DMS 273 (cell line): ENCODE measurements at regions not wholly inside any gene's neighbourhood (a gene's known extent, or its start where the extent isn't known, plus 50 kb on each side); places are given as distances from the start of the nearest gene placed in this dataset.

Experiments
- DNase-seq: peaks from one replicate; lab custom pipeline; 2025; ENCODE audit not compliant: unreplicated experiment; lab: John Stamatoyannopoulos, UW

GRCh38 chr1:38347446-38348175 lies 301.0 kb upstream of the POU3F1 start:
- DNase-seq, result no peak

- DNase-seq, result no peak
Observed at GRCh38 chr1:38344716-38345115, 298.1 kb upstream of the POU3F1 start.

- no peak for DNase-seq
Observed at GRCh38 chr1:38341694-38342093, 295.1 kb upstream of the POU3F1 start.

GRCh38 chr1:38340409-38340808 lies 293.8 kb upstream of the POU3F1 start:
- DNase-seq, result no peak

- no peak for DNase-seq
Observed at GRCh38 chr1:38337711-38338110, 291.1 kb upstream of the POU3F1 start.

GRCh38 chr1:38336961-38337360 lies 290.4 kb upstream of the POU3F1 start:
- DNase-seq, result no peak

- no peak for DNase-seq
Observed at GRCh38 chr1:38336301-38336923, 289.8 kb upstream of the POU3F1 start.

- DNase-seq, result no peak
Observed at GRCh38 chr1:38334930-38335592, 288.5 kb upstream of the POU3F1 start.

GRCh38 chr1:38332649-38333310 lies 286.2 kb upstream of the POU3F1 start:
- DNase-seq, result no peak

- no peak for DNase-seq
Observed at GRCh38 chr1:38331496-38332210, 285.1 kb upstream of the POU3F1 start.

- no peak for DNase-seq
Observed at GRCh38 chr1:38330799-38331198, 284.2 kb upstream of the POU3F1 start.

GRCh38 chr1:38329644-38330043 lies 283.1 kb upstream of the POU3F1 start:
- peak; percentile 81 for DNase-seq

GRCh38 chr1:38328278-38329035 lies 281.9 kb upstream of the POU3F1 start:
- no peak for DNase-seq

GRCh38 chr1:38327559-38327973 lies 281.0 kb upstream of the POU3F1 start:
- DNase-seq, result peak; percentile 87

GRCh38 chr1:38326856-38327255 lies 280.3 kb upstream of the POU3F1 start:
- peak; percentile 84 for DNase-seq

- DNase-seq, result peak; percentile 88
Observed at GRCh38 chr1:38326135-38326534, 279.5 kb upstream of the POU3F1 start.

GRCh38 chr1:38312753-38313152 lies 266.2 kb upstream of the POU3F1 start:
- DNase-seq, result no peak

- DNase-seq, result no peak
Observed at GRCh38 chr1:38310079-38310478, 263.5 kb upstream of the POU3F1 start.

- DNase-seq, result peak; percentile 99
Observed at GRCh38 chr1:38308780-38309179, 262.2 kb upstream of the POU3F1 start.

- no peak for DNase-seq
Observed at GRCh38 chr1:38305666-38306065, 259.1 kb upstream of the POU3F1 start.
